SK-N-SH (cell line): ENCODE measurements at regions not wholly inside any gene's neighbourhood (a gene's known extent, or its start where the extent isn't known, plus 50 kb on each side); places are given as distances from the start of the nearest gene placed in this dataset.

Experiments
- CTCF ChIA-PET: fragments of 300-600, 350-600 bp; formaldehyde crosslinking; extraction: SDS; loops from one replicate; lab custom pipeline; 2021; lab: Yijun Ruan, JAX
- POLR2A ChIA-PET: fragments of 350-600 bp; sonication (Branson Sonifier 250); formaldehyde crosslinking; extraction: SDS; loops from one replicate; lab custom pipeline; 2020; ENCODE audit warnings: antibody characterized with exemption, inconsistent platforms; lab: Yijun Ruan, JAX
- DNase-seq: peaks from one replicate; pipeline ENCODE4 v3.0.0; 2012
- H2AFZ ChIP-seq: fragments of 200-600 bp; sonication (generic); 2 replicates; pipeline ENCODE4 v1.8.1; 2016; ENCODE audit warnings: antibody characterized with exemption, mild to moderate bottlenecking, low read depth
- H3F3A ChIP-seq: fragments of 200-600 bp; sonication (generic); replicated peaks from 2 replicates; pipeline ENCODE3; 2016; ENCODE audit warnings: antibody characterized with exemption, mild to moderate bottlenecking; ENCODE audit not compliant: insufficient read depth
- H3K27ac ChIP-seq, 2 experiments: fragments of 200-500 bp in 1 of 2; fragments of 200-600 bp in 1 of 2; sonication (Bioruptor generic) in 1 of 2; sonication (generic), shearing (Covaris generic) in 1 of 2; 2 replicates each; pipeline versions ENCODE4 v1.5.1 to v1.6.1; 2014 to 2016; ENCODE audit warnings: low read depth in 2 of 2, inconsistent platforms in 1 of 2, low read length in 1 of 2, mild to moderate bottlenecking in 1 of 2, mixed read lengths in 1 of 2
- H3K27me3 ChIP-seq: fragments of 200-600 bp; sonication (generic), shearing (Covaris generic); 2 replicates; pipeline ENCODE4 v1.6.1; 2016; ENCODE audit warnings: mixed run types; ENCODE audit not compliant: insufficient read depth
- H3K36me3 ChIP-seq, 2 experiments: fragments of 200-500 bp in 1 of 2; fragments of 200-600 bp in 1 of 2; sonication (Bioruptor generic) in 1 of 2; sonication (generic) in 1 of 2; replicated peaks in 1 of 2; 2 replicates each; pipeline versions ENCODE3 to v1.5.1; 2014 to 2016; ENCODE audit warnings: low read length in 1 of 2, mild to moderate bottlenecking in 1 of 2; ENCODE audit not compliant: insufficient read depth in 2 of 2, control insufficient read depth in 1 of 2
- H3K4me1 ChIP-seq, 2 experiments: fragments of 200-500 bp in 1 of 2; fragments of 200-600 bp in 1 of 2; sonication (Bioruptor generic) in 1 of 2; sonication (generic), shearing (Covaris generic) in 1 of 2; 2 replicates each; pipeline versions ENCODE4 v1.5.1 to v1.6.1; 2014 to 2016; ENCODE audit warnings: low read depth in 1 of 2, low read length in 1 of 2, mixed run types in 1 of 2; ENCODE audit not compliant: insufficient read depth in 2 of 2, control insufficient read depth in 1 of 2
- H3K4me2 ChIP-seq: fragments of 200-600 bp; sonication (generic), shearing (Covaris generic); 2 replicates; pipeline ENCODE4 v1.6.1; 2017; ENCODE audit warnings: mixed run types
- H3K4me3 ChIP-seq, 2 experiments: fragments of 200-500 bp in 1 of 2; fragments of 200-600 bp in 1 of 2; sonication (Bioruptor generic) in 1 of 2; sonication (generic), shearing (Covaris generic) in 1 of 2; 2 replicates each; pipeline versions ENCODE4 v1.5.1 to v1.8.1; 2014 to 2016; ENCODE audit warnings: low read depth in 2 of 2, inconsistent platforms in 1 of 2, low read length in 1 of 2, mild to moderate bottlenecking in 1 of 2, mixed read lengths in 1 of 2, moderate library complexity in 1 of 2
- H3K79me2 ChIP-seq: fragments of 200-600 bp; sonication (generic); 2 replicates; pipeline ENCODE4 v1.8.1; 2017; ENCODE audit warnings: mild to moderate bottlenecking; ENCODE audit not compliant: insufficient read depth
- H3K9ac ChIP-seq: fragments of 200-600 bp; sonication (generic); 2 replicates; pipeline ENCODE4 v1.6.1; 2017; ENCODE audit warnings: mixed run types
- H3K9me2 ChIP-seq: fragments of 200-600 bp; sonication (generic); 2 replicates; pipeline ENCODE4 v1.6.1; 2017; ENCODE audit warnings: mixed run types
- H3K9me3 ChIP-seq: fragments of 200-600 bp; sonication (generic); 2 replicates; pipeline ENCODE4 v1.6.1; 2017; ENCODE audit warnings: mixed run types, mild to moderate bottlenecking, moderate library complexity
- H4K20me1 ChIP-seq: fragments of 200-600 bp; sonication (generic); 2 replicates; pipeline ENCODE4 v1.6.1; 2017; ENCODE audit warnings: mild to moderate bottlenecking, mixed run types; ENCODE audit not compliant: insufficient read depth
- FOXJ3 ChIP-seq: sonication (generic); formaldehyde crosslinking; IDR thresholded peaks from 2 replicates; pipeline ENCODE4 v1.5.1; 2020; ENCODE audit warnings: mild to moderate bottlenecking, missing genetic modification reagents
- GATA2 ChIP-seq: sonication (generic); formaldehyde crosslinking; IDR thresholded peaks from 2 replicates; pipeline ENCODE4 v1.5.0; 2020; ENCODE audit warnings: mild to moderate bottlenecking, missing genetic modification reagents
- NRF1 ChIP-seq: IDR thresholded peaks from 2 replicates; pipeline ENCODE4 v1.6.1; 2012; ENCODE audit warnings: low read depth, mild to moderate bottlenecking, low read length
- RXRA ChIP-seq: IDR thresholded peaks from 2 replicates; pipeline ENCODE4 v1.4.0; 2012; ENCODE audit warnings: low read depth, mild to moderate bottlenecking, borderline replicate concordance
- SIN3A ChIP-seq: IDR thresholded peaks from 2 replicates; pipeline ENCODE4 v1.6.1; 2012; ENCODE audit warnings: low read depth, mild to moderate bottlenecking, low read length, moderate library complexity, borderline replicate concordance
- WGBS: methylation state at CpG from one replicate; pipeline ENCODE4 v1.1.6; 2017; ENCODE audit warnings: low lambda C conversion rate; 5-methylcytosine and 5-hydroxymethylcytosine counted together
- TF ChIP-seq, protein P1 (sequence below): IDR thresholded peaks from 2 replicates; pipeline ENCODE4 v1.4.0; 2012; ENCODE audit warnings: low read depth, borderline replicate concordance
- TF ChIP-seq, protein P2 (sequence below): IDR thresholded peaks from 2 replicates; pipeline ENCODE4; 2012
- TF ChIP-seq, protein P3 (sequence below): IDR thresholded peaks from 2 replicates; pipeline ENCODE4 v1.6.1; 2012; ENCODE audit warnings: mild to moderate bottlenecking, low read depth, low read length, moderate library complexity
- TF ChIP-seq, protein P4 (sequence below): fragments of 150-350 bp; IDR thresholded peaks from 2 replicates; pipeline ENCODE4 v1.6.1; 2017; ENCODE audit warnings: antibody characterized with exemption, low read length, low read depth, borderline replicate concordance

DNA sequence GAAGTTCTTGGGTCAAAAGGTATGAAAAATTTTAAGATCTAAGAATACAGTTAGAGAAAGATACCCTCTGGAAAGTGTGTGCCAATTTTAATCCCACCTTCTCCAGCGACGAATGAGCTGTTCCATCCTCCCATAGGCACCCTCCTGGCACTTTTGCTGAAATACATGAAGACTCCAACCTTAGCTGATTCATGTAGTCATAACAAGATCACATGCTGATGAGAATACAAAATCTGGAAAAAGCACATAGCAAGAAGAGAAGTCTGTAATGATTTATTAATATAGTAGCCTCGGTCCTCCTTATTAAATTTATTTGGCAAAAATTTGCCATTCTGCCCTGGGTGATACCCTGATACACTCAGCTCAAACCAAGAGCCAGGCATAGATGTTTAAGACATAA, 88.9 kb downstream of the CCR1 start:
- H3K9ac ChIP-seq, result no peak overlapping the region
- no peaks in the 10 kb centered on the region for H4K20me1 ChIP-seq
- no peak overlapping the region for H3K4me3 ChIP-seq
- no peak overlapping the region for H3K4me2 ChIP-seq
- ChIA-PET POLR2A (no interaction called here), CTCF (interaction anchor here (1.0 kb wide), 1 partner anchor 358 kb away, joined by 3 read pairs; no protein-coding TSS in a partner anchor)
- TF ChIP-seq, protein P1, sequence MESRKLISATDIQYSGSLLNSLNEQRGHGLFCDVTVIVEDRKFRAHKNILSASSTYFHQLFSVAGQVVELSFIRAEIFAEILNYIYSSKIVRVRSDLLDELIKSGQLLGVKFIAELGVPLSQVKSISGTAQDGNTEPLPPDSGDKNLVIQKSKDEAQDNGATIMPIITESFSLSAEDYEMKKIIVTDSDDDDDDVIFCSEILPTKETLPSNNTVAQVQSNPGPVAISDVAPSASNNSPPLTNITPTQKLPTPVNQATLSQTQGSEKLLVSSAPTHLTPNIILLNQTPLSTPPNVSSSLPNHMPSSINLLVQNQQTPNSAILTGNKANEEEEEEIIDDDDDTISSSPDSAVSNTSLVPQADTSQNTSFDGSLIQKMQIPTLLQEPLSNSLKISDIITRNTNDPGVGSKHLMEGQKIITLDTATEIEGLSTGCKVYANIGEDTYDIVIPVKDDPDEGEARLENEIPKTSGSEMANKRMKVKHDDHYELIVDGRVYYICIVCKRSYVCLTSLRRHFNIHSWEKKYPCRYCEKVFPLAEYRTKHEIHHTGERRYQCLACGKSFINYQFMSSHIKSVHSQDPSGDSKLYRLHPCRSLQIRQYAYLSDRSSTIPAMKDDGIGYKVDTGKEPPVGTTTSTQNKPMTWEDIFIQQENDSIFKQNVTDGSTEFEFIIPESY, result no peak
- TF ChIP-seq FOXJ3 (CRISPR knock-in tag) (no peak), GATA2 (CRISPR knock-in tag) (no peak), NRF1 (no peak), RXRA (no peak), SIN3A (no peak)
- TF ChIP-seq, protein P2, sequence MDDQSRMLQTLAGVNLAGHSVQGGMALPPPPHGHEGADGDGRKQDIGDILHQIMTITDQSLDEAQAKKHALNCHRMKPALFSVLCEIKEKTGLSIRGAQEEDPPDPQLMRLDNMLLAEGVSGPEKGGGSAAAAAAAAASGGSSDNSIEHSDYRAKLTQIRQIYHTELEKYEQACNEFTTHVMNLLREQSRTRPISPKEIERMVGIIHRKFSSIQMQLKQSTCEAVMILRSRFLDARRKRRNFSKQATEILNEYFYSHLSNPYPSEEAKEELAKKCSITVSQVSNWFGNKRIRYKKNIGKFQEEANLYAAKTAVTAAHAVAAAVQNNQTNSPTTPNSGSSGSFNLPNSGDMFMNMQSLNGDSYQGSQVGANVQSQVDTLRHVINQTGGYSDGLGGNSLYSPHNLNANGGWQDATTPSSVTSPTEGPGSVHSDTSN, result no peak
- TF ChIP-seq, protein P3, sequence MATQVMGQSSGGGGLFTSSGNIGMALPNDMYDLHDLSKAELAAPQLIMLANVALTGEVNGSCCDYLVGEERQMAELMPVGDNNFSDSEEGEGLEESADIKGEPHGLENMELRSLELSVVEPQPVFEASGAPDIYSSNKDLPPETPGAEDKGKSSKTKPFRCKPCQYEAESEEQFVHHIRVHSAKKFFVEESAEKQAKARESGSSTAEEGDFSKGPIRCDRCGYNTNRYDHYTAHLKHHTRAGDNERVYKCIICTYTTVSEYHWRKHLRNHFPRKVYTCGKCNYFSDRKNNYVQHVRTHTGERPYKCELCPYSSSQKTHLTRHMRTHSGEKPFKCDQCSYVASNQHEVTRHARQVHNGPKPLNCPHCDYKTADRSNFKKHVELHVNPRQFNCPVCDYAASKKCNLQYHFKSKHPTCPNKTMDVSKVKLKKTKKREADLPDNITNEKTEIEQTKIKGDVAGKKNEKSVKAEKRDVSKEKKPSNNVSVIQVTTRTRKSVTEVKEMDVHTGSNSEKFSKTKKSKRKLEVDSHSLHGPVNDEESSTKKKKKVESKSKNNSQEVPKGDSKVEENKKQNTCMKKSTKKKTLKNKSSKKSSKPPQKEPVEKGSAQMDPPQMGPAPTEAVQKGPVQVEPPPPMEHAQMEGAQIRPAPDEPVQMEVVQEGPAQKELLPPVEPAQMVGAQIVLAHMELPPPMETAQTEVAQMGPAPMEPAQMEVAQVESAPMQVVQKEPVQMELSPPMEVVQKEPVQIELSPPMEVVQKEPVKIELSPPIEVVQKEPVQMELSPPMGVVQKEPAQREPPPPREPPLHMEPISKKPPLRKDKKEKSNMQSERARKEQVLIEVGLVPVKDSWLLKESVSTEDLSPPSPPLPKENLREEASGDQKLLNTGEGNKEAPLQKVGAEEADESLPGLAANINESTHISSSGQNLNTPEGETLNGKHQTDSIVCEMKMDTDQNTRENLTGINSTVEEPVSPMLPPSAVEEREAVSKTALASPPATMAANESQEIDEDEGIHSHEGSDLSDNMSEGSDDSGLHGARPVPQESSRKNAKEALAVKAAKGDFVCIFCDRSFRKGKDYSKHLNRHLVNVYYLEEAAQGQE, result no peak
- TF ChIP-seq, protein P4, sequence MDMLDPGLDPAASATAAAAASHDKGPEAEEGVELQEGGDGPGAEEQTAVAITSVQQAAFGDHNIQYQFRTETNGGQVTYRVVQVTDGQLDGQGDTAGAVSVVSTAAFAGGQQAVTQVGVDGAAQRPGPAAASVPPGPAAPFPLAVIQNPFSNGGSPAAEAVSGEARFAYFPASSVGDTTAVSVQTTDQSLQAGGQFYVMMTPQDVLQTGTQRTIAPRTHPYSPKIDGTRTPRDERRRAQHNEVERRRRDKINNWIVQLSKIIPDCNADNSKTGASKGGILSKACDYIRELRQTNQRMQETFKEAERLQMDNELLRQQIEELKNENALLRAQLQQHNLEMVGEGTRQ, result no peak
- H3K9me2 ChIP-seq, result no peaks in the 10 kb centered on the region
- DNase-seq, result no peak
- no peaks in the 10 kb centered on the region; the same call in 1 of the 2 replicates for H3K27me3 ChIP-seq
- no peak overlapping the region for H3K27ac ChIP-seq
- no peak overlapping the region for H2AFZ ChIP-seq
- no peaks in the 10 kb centered on the region for H3K36me3 ChIP-seq
- WGBS, result 0% methylated on average over 3 of the region's 3 CpGs
- H3K4me1 ChIP-seq, result no peaks in the 10 kb centered on the region
- H3F3A ChIP-seq, result no peaks in the 10 kb centered on the region
- H3K79me2 ChIP-seq, result no peaks in the 10 kb centered on the region
- no peaks in the 10 kb centered on the region for H3K9me3 ChIP-seq
